ENCODE measurements at regions not wholly inside any gene's neighbourhood (a gene's known extent, or its start where the extent isn't known, plus 50 kb on each side); places are given as distances from the start of the nearest gene placed in this dataset.

GRCh38 chrX:45992402-45993123, 552.7 kb downstream of the ZNF674 start:
- no peak for TF ChIP-seq POLR2AphosphoS5 (IDR thresholded peaks at IDR 0.05)
- no peak for TF ChIP-seq CTCF (IDR thresholded peaks at IDR 0.05)
- no peak for TF ChIP-seq POLR2A (IDR thresholded peaks at IDR 0.05)

Data from transverse colon (tissue), 4 donors.